Stimulated activated CD8-positive, alpha-beta memory T cell treated with anti-CD3 and anti-CD28 coated beads, Interleukin-4, amount 100 ng/mL, for 4 hours (primary cell): ENCODE measurements at regions not wholly inside any gene's neighbourhood (a gene's known extent, or its start where the extent isn't known, plus 50 kb on each side); places are given as distances from the start of the nearest gene placed in this dataset.
"Not testable (repeated sequence)": the region's sequence is repeated elsewhere in the genome, so short reads cannot be mapped to it uniquely, and the experiment has no call there.

Experiments
- DNase-seq, 2 donors: peaks; one replicate each; pipeline ENCODE4 v3.0.0-alpha.2; 2020; ENCODE audit warnings: low read depth in 2 of 2, low spot score in 1 of 2

GRCh38 chr3:106338582-106339214 lies 469.9 kb upstream of the CBLB start:
- DNase-seq = no peak

- DNase-seq = no peak
Measured at GRCh38 chr3:106339551-106339950, 470.7 kb upstream of the CBLB start.

- no peak for DNase-seq
Measured at GRCh38 chr3:106341087-106341486, 472.3 kb upstream of the CBLB start.

GRCh38 chr3:106341586-106342162 lies 472.9 kb upstream of the CBLB start:
- DNase-seq = no peak

- DNase-seq = no peak
Measured at GRCh38 chr3:106342386-106342785, 473.6 kb upstream of the CBLB start.

- no peak for DNase-seq
Measured at GRCh38 chr3:106343811-106344210, 475.0 kb upstream of the CBLB start.

GRCh38 chr3:106345353-106346027 lies 476.7 kb upstream of the CBLB start:
- no peak for DNase-seq

GRCh38 chr3:106347350-106347749 lies 478.5 kb upstream of the CBLB start:
- no peak for DNase-seq

GRCh38 chr3:106348139-106348690 lies 479.4 kb upstream of the CBLB start:
- no peak for DNase-seq

GRCh38 chr3:106349191-106349881 lies 480.5 kb upstream of the CBLB start:
- DNase-seq = no peak

GRCh38 chr3:106355873-106356272 lies 487.1 kb upstream of the CBLB start:
- no peak for DNase-seq

GRCh38 chr3:106359692-106360091 lies 490.9 kb upstream of the CBLB start:
- DNase-seq = no peak

GRCh38 chr3:106360901-106361300 lies 492.1 kb upstream of the CBLB start:
- DNase-seq = not testable (repeated sequence)

- no peak for DNase-seq
Measured at GRCh38 chr3:106364477-106364876, 495.7 kb upstream of the CBLB start.

- no peak for DNase-seq
Measured at GRCh38 chr3:106365061-106365691, 496.4 kb upstream of the CBLB start.

GRCh38 chr3:106366352-106366751 lies 497.5 kb upstream of the CBLB start:
- DNase-seq = no peak

GRCh38 chr3:106367496-106367895 lies 498.7 kb upstream of the CBLB start:
- DNase-seq = no peak

GRCh38 chr3:106371221-106371970 lies 502.6 kb upstream of the CBLB start:
- DNase-seq = no peak

GRCh38 chr3:106371971-106372805 lies 503.4 kb upstream of the CBLB start:
- DNase-seq = no peak

GRCh38 chr3:106372806-106373190 lies 504.0 kb upstream of the CBLB start:
- no peak for DNase-seq
